ENCODE measurements at regions not wholly inside any gene's neighbourhood (a gene's known extent, or its start where the extent isn't known, plus 50 kb on each side); places are given as distances from the start of the nearest gene placed in this dataset.
A peak's percentile ranks its signal among the peaks of the same experiment; 100 is the strongest.
"Not testable (repeated sequence)": the region's sequence is repeated elsewhere in the genome, so short reads cannot be mapped to it uniquely, and the experiment has no call there.

DNA sequence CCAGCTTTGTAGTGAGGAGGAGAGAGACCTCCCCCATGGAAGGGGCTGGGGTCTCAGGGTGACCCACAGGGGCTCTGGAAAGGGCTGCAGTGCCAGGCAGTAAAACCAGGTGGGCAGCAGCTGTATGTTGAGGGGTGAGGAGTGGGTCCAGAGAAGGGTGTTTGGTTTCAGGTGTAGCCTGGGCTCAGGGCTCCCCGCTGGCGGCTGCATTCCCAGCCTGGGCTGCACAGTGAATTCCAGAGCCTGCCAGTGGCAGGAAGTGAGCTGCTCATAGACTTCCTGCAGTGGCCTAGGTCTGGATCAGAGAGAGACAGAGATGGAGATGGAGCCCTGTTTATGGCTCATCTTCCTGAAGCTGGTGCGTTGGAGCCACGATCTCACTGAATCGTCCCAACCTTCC is 356.4 kb downstream of the PTPRU start:
- no peak for FAIRE-seq
- no peak for DNase-seq (ENCODE audit: insufficient read length, low spot score)

DNA sequence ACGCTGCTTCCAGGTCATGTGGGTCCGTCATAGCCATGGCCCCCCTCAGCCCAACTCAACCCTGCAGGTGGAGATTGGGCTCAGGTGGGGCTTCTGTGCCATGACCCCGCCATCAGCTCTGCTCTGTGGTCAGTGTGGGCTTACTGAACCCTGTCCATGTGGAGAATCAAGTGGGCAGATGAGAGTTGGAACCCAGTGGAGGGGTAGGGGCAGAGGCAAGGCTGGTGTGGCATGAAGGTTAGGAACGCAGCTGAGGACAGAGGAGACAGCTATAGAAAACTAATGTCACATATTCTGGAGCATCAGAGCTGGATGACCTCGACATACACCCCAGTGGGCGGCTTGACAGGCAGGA is 355.9 kb downstream of the PTPRU start:
- DNase-seq (ENCODE audit: insufficient read length, low spot score) (no peak), FAIRE-seq (no peak)

DNA sequence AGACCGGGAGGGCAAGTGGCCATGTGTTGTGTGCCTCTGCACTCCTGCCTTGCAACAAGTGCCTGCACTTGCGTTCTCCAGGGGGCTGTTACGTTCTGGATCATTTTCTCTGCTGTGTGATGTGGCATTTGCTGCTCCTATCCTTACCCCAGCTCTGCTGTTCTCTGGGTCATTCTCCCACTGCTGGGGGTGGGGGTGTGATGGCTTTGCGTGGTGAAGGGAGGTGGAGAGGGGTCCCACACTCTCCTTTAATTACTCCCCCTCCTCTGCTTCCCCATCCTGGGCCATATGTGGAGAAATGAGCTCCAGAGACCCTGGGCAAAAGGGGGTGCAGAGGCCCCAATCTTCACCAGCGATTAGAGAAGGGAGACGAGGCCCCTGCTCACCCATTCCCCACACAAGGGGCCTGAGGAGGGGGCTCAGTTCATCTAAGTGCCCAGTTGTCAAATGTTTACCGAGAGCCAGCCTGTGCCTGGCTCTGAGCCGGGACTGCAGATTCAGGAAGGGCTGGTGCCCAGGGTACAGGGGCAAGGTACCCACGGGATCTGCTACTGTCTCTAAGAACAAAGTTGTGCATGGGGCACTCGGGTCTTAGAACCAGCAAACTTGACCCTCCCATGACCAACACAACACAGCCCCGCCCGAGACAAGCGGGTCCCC is 355.4 kb downstream of the PTPRU start:
- DNase-seq (ENCODE audit: insufficient read length, low spot score) (no peak), FAIRE-seq (no peak)

DNA sequence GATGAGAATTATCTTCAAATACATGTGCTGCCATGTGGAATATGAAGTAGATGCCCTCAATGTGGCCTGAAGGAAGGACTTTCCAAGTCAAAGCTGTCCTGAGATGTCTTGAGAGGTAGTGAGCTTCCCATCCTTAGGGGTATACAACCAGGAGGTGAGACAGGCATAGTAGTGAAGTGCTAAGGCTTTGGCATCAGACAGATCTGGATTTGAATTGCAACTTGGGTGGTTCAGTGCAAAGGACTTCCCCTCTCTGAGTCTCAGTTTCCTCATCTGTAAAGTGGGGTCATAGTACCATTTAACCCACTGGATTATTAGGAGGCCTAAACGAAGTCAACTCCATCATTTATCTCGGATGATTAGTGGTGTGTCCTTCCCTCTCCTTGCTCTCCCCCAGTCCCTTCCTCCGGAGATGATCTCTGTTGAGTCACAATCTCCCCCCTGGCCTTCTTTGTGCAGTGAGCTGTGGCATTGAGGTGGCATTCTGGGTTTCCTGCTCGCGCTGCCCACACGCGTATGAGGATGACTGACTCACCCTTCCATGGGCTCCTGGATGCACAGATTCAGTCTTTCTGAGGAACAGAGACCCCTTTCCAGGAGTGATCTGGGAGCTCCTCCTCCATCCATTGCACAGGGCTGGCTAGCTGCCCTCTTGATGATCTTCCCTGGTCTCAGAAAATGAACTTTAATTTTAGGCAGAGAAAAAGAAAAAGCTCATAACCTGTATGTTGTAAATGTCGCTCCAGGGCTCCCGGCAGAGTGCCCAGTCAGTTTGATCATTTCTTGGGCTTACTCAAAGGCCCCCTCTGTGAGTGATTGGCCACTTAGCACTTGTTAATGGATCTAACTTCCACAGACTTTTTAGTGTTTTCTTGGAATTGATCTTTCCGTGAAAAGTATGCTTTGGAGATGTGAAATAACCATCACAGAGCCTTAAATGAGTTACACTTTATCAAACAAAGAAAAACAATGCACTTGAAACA is 354.6 kb downstream of the PTPRU start:
- DNase-seq (ENCODE audit: insufficient read length, low spot score) (peak; percentile 33), FAIRE-seq (no peak)

DNA sequence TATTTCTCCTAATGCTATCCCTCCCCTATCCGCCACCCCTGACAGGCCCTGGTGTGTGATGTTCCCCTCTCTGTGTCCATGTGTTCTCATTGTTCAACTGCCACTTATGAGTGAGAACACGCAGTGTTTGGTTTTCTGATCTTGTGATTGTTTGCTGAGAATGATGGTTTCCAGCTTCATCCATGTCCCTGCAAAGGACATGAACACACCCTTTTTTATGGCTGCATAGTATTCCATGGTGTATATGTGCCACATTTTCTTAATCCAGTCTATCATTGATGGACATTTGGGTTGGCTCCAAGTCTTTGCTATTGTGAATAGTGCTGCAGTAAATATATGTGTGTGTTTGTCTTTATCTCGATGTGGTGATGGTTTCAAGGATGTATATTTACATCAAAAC is 353.4 kb downstream of the PTPRU start:
- FAIRE-seq; DNase-seq (ENCODE audit: insufficient read length, low spot score): not testable (repeated sequence)

DNA sequence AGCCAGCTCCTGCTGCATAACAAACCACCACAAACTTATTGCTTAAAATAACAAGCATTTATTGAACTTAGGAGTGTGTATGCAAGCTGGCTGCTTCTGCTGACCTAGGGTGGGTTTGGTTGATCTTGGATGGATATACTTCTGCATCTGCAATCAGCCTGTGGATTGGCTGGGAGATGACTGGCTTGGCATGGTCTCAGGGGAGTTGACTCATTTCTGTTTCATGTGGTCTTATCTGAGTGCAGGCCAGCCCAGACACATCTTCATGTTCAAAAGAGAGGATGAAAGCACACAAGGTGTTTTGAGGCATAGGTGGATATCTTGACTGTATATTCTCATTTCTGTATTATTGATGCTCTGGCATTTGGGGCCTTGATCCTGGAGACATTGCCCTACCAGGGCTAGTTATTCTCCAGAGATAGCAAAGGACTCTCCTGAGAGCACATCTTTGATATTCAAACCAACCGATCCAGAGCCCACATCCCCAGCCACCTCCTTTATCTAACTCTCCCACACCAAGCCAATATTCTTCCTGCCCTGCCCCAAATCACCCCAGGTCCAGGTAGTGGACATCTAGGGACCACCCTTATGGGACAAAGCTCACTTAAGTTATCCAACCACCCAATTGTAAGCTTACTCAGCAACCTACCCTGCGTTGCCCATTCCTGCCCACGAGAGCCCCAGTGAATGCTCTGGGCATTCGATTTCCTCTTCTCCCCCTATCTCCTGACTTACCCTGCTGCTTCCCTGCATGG is 350.8 kb downstream of the PTPRU start:
- DNase-seq (ENCODE audit: insufficient read length, low spot score) (no peak), FAIRE-seq (no peak)

DNA sequence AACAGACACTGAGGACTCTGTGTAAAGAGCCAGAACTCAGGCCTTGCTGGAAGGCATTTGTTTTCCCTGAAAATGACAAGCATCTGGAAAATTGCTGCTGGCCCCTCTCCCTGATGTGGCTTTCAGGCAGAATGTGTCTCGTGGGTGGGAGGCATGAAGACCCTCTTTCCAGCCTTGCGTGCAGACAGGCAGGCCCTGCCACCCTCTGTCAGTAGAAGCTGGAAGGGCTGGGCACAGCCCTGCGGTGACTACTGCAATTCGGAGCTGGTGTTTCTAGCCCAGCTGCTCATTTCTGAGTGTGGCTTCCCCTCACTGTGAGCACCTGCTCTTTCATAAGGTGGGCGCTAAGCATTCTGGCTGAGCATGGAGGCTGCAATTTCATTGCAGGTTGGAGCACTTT is 349.9 kb downstream of the PTPRU start:
- no peak for FAIRE-seq
- no peak for DNase-seq (ENCODE audit: insufficient read length, low spot score)

DNA sequence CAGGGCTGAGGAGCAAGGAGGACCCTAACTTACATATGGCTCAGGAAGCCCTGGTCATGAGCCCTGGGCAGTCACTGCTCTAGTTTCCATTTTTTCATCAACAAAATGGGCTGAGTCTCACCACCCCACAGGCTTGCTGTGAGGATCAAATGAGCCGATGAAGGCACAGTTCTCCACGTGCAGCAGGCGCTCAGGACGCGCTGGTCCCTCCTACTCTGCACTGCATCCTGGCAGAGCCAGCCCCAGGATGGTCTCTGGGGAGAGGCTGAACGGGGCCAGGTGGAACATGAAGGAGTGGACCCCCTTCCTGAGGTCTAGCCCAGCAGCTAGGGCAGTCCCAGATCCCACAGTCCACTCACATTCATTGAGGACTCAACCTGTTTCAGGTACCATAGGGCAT is 349.3 kb downstream of the PTPRU start:
- no peak for FAIRE-seq

DNA sequence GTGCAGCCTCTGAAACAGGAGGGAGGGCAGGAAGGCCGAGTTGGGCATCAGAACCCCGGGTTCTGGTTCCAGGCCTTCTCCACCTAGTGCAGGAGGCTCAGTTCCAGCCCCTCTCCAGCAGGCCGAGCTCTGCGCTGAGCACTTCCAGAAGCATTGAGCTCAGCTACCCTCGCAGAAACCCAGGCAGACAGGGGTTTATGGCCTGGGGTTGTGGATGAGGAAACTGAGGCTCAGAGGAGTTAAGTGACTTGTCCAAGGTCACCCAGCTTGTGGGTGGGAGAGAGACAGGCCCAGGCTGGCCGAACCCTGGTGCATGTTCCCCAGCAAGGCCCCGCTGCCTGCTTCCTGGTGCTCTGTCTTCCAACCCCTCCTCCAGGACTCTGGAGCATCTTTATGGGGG is 348.9 kb downstream of the PTPRU start:
- DNase-seq (ENCODE audit: insufficient read length, low spot score) = no peak
- no peak for FAIRE-seq

More for the DNA sequence above, 349.3 kb downstream of the PTPRU start:
- DNase-seq (ENCODE audit: insufficient read length, low spot score) = no peak

DNA sequence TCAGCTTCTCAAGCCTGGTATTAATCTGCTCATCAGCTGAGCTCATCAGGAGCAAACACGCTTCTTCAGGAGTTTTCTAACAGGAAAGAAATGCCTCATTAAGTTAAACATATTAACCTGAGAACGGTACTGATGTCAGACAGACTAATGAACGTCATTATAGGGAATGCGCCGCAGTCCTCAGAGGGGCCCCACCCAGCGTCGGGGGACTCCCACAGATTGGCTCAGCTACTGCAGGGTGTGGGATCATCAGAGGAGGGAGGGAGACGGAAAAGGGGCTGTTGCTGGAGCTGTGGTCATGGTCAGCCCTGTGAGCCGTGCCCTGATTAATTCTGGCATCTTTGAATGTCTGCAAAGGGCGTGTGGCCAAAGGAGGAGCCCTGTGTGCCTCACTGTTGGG is 348.5 kb downstream of the PTPRU start:
- FAIRE-seq = no peak
- no peak for DNase-seq (ENCODE audit: insufficient read length, low spot score)

DNA sequence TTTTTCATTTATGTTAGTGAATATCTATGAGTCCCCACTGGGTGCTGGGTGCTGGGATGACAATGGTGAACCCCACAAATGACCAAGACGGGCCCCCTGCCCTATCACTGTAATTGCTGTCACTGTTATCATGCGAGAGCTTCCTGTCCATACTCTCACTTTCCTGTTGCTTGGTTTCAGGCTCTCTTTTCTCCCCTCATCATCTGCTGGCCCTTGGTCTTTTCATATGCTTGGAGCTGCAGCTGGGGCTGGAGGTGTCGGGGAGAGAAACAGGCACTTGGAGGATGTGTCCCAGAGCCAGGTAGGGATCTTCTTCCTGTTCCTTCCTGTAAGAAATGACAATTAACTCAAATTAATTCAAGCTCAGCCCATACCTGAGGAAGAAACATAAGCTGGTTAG is 348.0 kb downstream of the PTPRU start:
- FAIRE-seq (no peak), DNase-seq (ENCODE audit: insufficient read length, low spot score) (no peak)

DNA sequence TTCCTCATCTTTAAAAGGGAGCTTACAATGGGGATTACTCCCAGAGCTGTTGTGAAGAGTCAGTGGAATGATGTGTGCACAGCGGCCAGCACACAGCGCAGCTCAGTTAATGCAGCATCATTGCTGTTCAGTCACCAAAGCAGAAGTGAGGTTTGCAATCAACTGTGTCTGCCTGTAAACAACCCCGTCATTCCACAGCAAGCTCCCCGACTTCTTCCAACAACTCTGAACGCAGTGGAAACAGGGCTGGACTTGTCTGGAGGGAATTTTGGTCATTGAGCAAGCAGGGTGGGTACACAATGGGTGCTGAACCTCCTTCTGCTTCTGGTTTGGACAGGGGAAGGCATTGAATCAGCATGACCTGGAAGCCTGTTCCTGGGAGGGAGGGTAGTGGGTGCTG is 347.4 kb downstream of the PTPRU start:
- no peak for DNase-seq (ENCODE audit: insufficient read length, low spot score)
- no peak for FAIRE-seq

DNA sequence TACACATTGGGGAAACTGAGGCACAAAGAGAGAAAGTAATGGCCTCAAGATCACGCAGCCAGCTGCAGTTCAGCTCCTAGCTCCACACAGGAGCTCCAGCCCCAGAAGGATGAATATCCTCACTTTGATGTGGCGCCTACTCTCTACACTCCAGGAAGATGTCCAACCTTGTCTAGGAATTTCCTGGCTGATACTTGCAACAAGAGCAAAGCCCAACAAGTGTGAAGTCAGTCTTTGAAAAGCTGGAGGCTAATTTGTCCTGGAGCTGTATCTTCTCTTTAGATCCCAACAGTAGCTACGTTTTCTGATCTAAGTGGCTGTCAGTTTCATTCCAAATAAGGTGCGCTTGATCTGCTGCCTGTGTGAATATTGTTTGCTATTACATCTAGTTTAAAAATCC is 344.9 kb downstream of the PTPRU start:
- DNase-seq (ENCODE audit: insufficient read length, low spot score) (no peak), FAIRE-seq (no peak)

DNA sequence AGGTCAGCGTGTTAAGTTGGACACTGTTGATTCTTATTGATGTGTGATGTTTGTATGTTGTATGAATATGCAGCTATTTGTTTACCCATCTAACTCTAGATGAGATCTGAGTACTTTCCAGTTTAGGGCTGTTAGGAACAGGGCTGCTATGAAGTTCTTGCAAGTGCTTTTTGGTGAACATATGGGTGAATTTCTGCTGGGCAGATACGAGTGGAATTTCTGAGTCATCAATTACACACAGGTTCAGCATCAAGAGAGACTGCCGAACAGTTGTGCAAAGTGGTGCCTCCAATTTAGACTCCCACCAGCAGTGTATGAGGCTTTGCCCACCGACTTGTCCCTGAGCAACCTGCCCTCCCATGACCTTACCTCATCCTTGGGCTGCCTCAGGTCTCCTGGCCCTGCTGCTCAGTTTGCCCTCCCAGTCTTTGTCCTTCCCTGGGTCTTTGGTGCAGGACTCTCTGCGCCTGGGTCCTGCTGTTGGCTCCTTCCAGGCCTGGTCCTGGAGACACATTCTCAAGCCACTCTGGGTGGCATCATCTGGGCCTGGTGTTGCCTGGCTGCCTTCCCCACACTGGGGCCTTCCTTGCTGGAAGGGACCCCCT is 343.6 kb downstream of the PTPRU start:
- DNase-seq (ENCODE audit: insufficient read length, low spot score) (peak; percentile 29), FAIRE-seq (peak; percentile 16)

DNA sequence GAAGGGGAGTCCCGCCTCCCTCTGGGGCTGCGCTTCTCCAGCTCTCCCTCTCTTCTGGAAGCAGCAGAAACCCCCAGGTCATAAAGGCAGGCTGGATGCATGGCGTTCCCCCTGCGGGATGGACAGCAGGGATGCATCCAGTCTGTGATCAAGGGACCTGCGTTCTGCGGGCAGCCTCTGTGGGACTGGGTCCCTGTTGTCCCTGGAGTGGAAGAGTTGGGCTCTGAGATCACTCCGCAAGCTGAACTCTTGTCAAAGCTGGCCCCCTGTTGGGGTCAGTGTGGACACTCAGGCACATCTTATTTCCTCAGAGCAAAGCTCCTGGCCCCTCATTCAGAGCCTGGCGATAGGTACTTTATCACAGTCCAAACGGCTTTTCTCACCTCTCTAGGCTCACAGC is 341.2 kb downstream of the PTPRU start:
- no peak for DNase-seq (ENCODE audit: insufficient read length, low spot score)
- no peak for FAIRE-seq

DNA sequence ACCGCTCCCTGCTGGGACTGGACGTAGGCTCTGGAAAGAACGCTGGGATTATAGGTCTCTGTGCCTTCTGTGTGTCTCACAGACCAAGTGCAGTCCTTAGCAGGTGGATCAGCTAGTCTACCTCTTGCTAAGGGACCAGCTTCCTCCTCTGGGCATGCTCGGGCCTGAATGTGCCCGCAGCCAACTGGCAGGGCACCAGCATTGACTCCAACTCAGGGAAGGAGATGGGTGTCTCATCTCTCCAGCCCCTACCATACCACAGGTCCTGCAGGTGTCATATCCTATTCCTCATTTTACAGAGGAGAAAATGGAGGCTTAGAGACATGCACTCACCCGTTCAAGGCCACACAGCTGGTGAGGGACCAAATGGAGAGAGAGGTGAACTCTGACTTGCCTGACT is 340.2 kb downstream of the PTPRU start:
- DNase-seq (ENCODE audit: insufficient read length, low spot score) = no peak
- FAIRE-seq = no peak

DNA sequence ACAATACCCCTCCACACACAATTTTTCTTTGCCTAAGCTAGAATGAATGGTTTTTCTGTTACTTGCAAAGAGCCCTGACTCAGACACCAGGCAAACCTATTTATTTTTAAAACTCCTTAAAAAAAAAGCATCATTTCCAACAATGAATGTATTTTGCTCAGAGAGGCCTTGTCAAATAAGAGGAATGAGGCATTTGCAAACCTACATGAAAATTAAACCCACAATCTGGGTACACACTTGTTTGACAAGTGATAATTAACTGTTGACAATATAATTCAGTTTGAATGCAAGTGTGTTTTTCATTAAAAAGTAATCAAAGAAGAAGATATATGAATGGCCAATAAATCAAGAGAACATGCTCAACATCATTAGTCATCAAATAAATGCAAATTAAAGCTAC is 339.5 kb downstream of the PTPRU start:
- no peak for DNase-seq (ENCODE audit: insufficient read length, low spot score)
- FAIRE-seq = no peak

DNA sequence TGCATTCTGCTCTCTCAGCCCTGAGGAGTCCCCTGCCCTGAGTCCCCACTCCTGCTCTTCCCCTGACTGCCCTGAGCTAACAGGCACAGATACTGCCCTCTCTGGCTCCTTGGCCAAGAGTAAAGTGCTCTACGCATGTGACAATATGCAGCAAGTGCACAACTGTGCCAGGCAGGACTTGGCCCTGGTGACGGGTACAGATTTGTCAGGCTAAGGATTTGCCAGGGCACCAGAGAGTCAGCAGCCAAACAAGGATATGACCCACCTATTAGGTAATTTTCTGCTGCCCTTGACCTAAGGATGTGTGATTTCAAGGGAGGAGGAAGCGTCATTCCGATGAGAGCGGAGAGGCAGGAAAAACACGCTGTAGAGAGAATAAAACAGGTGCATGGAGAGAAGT is 339.0 kb downstream of the PTPRU start:
- FAIRE-seq = no peak
- DNase-seq (ENCODE audit: insufficient read length, low spot score) = no peak

DNA sequence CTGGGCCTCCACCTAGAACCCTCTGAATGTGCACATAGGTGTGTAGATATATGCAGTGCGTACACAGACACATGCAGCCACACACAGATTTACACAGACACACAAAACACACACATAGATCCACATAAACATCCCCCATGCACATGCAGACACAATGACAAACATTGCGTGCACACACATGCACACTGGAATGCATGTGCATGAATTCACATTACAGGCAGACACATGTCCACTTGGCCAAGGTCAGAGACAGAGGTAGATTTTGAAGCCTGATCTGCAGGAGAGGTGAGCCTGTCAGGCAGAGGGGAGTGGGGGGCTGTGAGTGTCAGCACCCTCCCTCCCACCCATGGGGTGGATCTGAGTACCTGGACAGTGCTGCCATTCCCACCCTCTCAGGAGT is 338.5 kb downstream of the PTPRU start:
- DNase-seq (ENCODE audit: insufficient read length, low spot score) (no peak), FAIRE-seq (no peak)

DNA sequence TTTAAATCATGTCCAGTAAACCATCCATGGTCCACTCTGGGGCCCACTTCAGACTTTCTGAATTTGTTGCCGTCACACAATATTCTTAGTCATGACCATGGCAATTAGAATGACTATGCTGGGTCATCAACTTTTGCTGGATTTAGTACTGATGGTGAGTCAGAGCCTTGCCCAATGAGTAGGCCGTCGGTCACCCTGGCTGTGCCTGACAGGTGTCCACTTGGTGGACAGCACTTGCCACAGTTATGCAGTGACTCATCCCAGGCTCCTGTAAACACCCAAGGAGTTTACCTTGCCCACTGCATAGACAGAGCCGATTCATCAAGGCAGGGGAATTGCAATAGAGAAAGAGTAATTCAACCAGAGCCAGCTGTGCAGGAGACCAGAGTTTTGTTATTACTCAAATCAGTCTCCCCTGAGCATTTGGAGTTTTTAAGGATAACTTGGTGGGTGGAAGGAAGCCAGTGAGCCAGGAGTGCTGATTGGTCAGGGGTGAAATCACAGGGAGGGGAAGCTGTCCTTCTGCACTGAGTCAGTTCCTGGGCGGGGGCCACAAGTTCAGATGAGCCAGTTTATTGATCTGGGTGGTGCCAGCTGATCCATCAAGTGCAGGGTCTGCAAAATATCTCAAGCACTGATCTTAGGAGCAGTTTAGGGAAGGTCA is 333.8 kb downstream of the PTPRU start:
- peak; percentile 77 for DNase-seq (ENCODE audit: insufficient read length, low spot score)
- peak; percentile 88 for FAIRE-seq

DNA sequence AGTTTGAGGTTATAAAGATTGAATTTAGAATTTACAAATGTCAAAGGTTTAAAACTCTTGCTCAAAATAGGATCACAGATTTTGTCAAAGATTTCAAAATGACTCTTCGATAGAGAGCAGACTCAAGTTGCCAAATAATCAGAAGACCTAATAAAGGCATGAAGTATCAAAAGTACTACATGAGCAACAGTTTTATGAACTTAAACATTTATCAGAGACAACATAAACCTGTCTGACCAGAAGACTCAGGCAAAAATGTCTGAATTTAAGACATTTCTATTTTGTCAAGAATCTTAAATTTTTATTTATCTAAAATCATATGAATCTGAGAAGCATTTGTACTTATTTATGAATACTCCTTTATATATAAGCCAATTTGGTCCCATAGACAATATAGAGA is 330.9 kb downstream of the PTPRU start:
- DNase-seq (ENCODE audit: insufficient read length, low spot score) = no peak

More for the DNA sequence above, 330.9 kb downstream of the PTPRU start:
- no peak for FAIRE-seq
